Activated CD8-positive, alpha-beta memory T cell treated with anti-CD3 and anti-CD28 coated beads for 4 hours (primary cell): ENCODE measurements at regions not wholly inside any gene's neighbourhood (a gene's known extent, or its start where the extent isn't known, plus 50 kb on each side); places are given as distances from the start of the nearest gene placed in this dataset.
"Not testable (repeated sequence)": the region's sequence is repeated elsewhere in the genome, so short reads cannot be mapped to it uniquely, and the experiment has no call there.

Experiments
- DNase-seq, 2 donors: peaks; one replicate each; pipeline ENCODE4 v3.0.0-alpha.2; 2020; ENCODE audit warnings: low read depth in 2 of 2

GRCh38 chr2:43071599-43072550, 154.5 kb downstream of the ZFP36L2 start:
- DNase-seq, result no peak

- no peak for DNase-seq
Measured at GRCh38 chr2:43070676-43071502, 155.5 kb downstream of the ZFP36L2 start.

GRCh38 chr2:43070030-43070429, 156.4 kb downstream of the ZFP36L2 start:
- no peak for DNase-seq

GRCh38 chr2:43068631-43069517, 157.5 kb downstream of the ZFP36L2 start:
- DNase-seq, result no peak

GRCh38 chr2:43068041-43068533, 158.3 kb downstream of the ZFP36L2 start:
- no peak for DNase-seq

- no peak for DNase-seq
Measured at GRCh38 chr2:43067254-43068040, 159.0 kb downstream of the ZFP36L2 start.

- not testable (repeated sequence) for DNase-seq
Measured at GRCh38 chr2:43066541-43067253, 159.7 kb downstream of the ZFP36L2 start.

GRCh38 chr2:43065871-43066270, 160.5 kb downstream of the ZFP36L2 start:
- DNase-seq, result no peak

- no peak for DNase-seq
Measured at GRCh38 chr2:43065036-43065435, 161.4 kb downstream of the ZFP36L2 start.

GRCh38 chr2:43063096-43063495, 163.3 kb downstream of the ZFP36L2 start:
- DNase-seq, result not testable (repeated sequence)

GRCh38 chr2:43062058-43062457, 164.3 kb downstream of the ZFP36L2 start:
- no peak for DNase-seq

- DNase-seq, result no peak
Measured at GRCh38 chr2:43060390-43061016, 165.9 kb downstream of the ZFP36L2 start.

GRCh38 chr2:43059183-43059897, 167.1 kb downstream of the ZFP36L2 start:
- DNase-seq, result peak in 1 of 2 donors; percentile 15

- DNase-seq, result no peak
Measured at GRCh38 chr2:43058726-43059110, 167.7 kb downstream of the ZFP36L2 start.

- DNase-seq, result no peak
Measured at GRCh38 chr2:43057742-43058725, 168.4 kb downstream of the ZFP36L2 start.

GRCh38 chr2:43057026-43057741, 169.2 kb downstream of the ZFP36L2 start:
- no peak for DNase-seq

GRCh38 chr2:43055985-43056384, 170.4 kb downstream of the ZFP36L2 start:
- DNase-seq, result no peak
